ENCODE measurements at regions not wholly inside any gene's neighbourhood (a gene's known extent, or its start where the extent isn't known, plus 50 kb on each side); places are given as distances from the start of the nearest gene placed in this dataset.

DNA sequence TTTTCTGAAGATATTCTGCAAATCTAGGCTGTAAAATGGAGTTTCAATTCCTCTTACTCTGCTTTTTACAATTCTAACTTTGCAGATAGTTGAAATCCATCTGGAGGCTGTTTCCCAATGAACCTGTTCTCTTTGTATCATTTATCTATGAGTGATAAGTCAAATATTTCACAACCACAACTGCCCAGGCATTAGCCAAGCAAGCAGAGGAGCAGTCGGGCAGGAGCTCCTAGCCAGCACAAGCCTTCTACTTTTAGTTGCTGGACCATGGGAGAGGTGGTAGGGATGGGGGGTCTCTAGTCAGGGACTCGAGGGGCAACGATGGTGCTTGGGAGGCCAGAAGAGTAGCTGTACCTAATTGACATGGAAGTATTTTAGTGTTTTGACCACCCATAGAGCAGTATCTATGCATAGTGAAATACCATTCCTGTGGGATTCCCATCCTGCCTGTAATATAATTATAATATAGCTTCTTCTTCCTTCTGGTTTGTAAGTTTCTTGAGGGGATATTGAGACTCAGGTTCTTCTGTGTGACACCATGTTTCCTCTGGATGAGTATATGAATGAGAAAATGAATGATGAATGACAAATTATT, 353.5 kb upstream of the IL12A start:
- no peaks in the 10 kb centered on the region for H3K9me3 ChIP-seq (ENCODE audit: low read depth)
- Mint-ChIP-seq H3K4me1 (peaks cover 2% of the 10 kb centered on the region), H3K9me3 (no peaks in the 10 kb centered on the region), H3K27me3 (ENCODE audit: insufficient read depth, low read depth) (no peaks in the 10 kb centered on the region), H3K36me3 (no peaks in the 10 kb centered on the region), H3K4me3 (no peak overlapping the region), H3K27ac (no peak overlapping the region)
- H3K4me3 ChIP-seq = no peak overlapping the region
- no peak overlapping the region for H3K4me2 ChIP-seq
- no peaks in the 10 kb centered on the region for H4K20me1 ChIP-seq (ENCODE audit: low read depth)
- H3F3A ChIP-seq (ENCODE audit: low read depth) = peaks cover 4% of the 10 kb centered on the region
- DNase-seq (ENCODE audit: low spot score) = no peak
- H3K27ac ChIP-seq = no peak overlapping the region
- H3K36me3 ChIP-seq = no peaks in the 10 kb centered on the region
- H3K4me1 ChIP-seq = peaks cover 9% of the 10 kb centered on the region
- H2AFZ ChIP-seq (replicated peaks) = peak overlapping the region; percentile 66
- H3K79me2 ChIP-seq (ENCODE audit: low read depth) = no peaks in the 10 kb centered on the region
- H3K9ac ChIP-seq = no peak overlapping the region
- TF ChIP-seq, protein P1, sequence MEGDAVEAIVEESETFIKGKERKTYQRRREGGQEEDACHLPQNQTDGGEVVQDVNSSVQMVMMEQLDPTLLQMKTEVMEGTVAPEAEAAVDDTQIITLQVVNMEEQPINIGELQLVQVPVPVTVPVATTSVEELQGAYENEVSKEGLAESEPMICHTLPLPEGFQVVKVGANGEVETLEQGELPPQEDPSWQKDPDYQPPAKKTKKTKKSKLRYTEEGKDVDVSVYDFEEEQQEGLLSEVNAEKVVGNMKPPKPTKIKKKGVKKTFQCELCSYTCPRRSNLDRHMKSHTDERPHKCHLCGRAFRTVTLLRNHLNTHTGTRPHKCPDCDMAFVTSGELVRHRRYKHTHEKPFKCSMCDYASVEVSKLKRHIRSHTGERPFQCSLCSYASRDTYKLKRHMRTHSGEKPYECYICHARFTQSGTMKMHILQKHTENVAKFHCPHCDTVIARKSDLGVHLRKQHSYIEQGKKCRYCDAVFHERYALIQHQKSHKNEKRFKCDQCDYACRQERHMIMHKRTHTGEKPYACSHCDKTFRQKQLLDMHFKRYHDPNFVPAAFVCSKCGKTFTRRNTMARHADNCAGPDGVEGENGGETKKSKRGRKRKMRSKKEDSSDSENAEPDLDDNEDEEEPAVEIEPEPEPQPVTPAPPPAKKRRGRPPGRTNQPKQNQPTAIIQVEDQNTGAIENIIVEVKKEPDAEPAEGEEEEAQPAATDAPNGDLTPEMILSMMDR (IDR thresholded peaks at IDR 0.05) = no peak
- TF ChIP-seq EZH2phosphoT487 (IDR thresholded peaks at IDR 0.05) (no peak), EZH2 (IDR thresholded peaks at IDR 0.05) (no peak)
- H3K27me3 ChIP-seq = no peaks in the 10 kb centered on the region

DNA sequence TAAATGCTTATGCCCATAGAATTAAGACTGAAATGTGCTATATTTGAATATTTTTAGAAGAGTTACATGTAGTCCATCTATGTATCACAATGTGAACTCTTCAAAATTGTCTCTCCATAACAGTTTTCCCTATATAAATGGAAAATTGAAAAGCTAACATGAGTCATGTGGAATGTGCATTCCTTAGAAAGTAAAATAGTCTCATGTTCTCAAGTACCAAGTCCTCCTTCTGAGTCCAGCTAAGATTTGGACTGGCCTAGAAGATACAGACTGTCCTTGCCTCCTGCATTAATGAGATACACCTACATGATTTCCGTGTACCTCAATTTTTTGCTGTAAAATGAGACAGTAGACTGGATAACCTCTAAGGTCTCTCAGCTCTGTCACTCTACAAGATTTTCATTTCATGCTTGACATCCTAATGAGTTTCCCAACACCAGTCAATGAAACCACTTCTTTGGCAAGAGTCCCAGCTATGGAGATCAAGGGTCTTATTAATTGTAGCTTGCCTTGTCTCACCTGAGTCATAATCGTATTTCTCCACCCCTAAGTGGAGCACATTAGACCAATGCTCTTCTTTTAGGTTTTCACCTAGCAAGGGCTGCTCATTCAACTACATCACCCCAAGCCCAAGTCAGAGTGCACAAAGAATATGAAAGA, 350.6 kb upstream of the IL12A start:
- no peaks in the 10 kb centered on the region for H3K27me3 ChIP-seq
- no peaks in the 10 kb centered on the region for H3K9me3 ChIP-seq (ENCODE audit: low read depth)
- Mint-ChIP-seq H3K27me3 (ENCODE audit: insufficient read depth, low read depth) (no peaks in the 10 kb centered on the region), H3K4me1 (no peaks in the 10 kb centered on the region), H3K27ac (no peak overlapping the region), H3K9me3 (no peaks in the 10 kb centered on the region), H3K4me3 (no peak overlapping the region), H3K36me3 (no peaks in the 10 kb centered on the region)
- no peaks in the 10 kb centered on the region for H3F3A ChIP-seq (ENCODE audit: low read depth)
- H2AFZ ChIP-seq (replicated peaks) = no peak overlapping the region
- no peaks in the 10 kb centered on the region for H3K36me3 ChIP-seq
- H3K27ac ChIP-seq = no peak overlapping the region
- no peak for DNase-seq (ENCODE audit: low spot score)
- no peak for TF ChIP-seq EZH2phosphoT487 (IDR thresholded peaks at IDR 0.05)
- no peak for TF ChIP-seq EZH2 (IDR thresholded peaks at IDR 0.05)
- TF ChIP-seq, protein P1 (IDR thresholded peaks at IDR 0.05) = no peak
- H3K4me2 ChIP-seq = no peak overlapping the region
- no peak overlapping the region for H3K4me3 ChIP-seq
- H4K20me1 ChIP-seq (ENCODE audit: low read depth) = no peaks in the 10 kb centered on the region
- no peak overlapping the region for H3K9ac ChIP-seq
- H3K4me1 ChIP-seq = no peaks in the 10 kb centered on the region
- H3K79me2 ChIP-seq (ENCODE audit: low read depth) = no peaks in the 10 kb centered on the region

DNA sequence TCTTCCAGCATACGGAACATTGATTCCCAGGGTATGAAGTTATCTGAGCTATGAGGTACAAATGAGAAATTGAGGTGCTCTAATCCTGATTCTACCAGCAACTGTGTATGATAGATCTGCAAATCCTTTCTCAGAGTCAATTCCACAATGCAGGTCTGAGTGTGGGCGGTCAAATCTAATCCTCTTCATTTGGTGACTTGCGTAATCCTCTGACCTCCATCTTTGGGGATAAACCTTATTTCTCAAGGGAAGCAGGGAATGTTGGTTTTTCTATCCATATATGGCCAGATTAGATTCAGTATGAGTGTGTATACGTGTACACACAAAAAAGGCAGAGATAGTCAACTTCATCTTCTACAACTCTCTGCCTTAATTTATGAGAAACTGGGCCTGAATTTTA, 348.4 kb upstream of the IL12A start:
- Mint-ChIP-seq H3K27ac (no peak overlapping the region), H3K9me3 (no peaks in the 10 kb centered on the region), H3K27me3 (ENCODE audit: insufficient read depth, low read depth) (no peaks in the 10 kb centered on the region), H3K36me3 (no peaks in the 10 kb centered on the region), H3K4me3 (no peak overlapping the region), H3K4me1 (no peaks in the 10 kb centered on the region)
- Histone ChIP-seq H3K4me1 (no peaks in the 10 kb centered on the region), H3K4me3 (no peak overlapping the region), H2AFZ (replicated peaks) (no peak overlapping the region), H3F3A (ENCODE audit: low read depth) (no peaks in the 10 kb centered on the region), H3K36me3 (no peaks in the 10 kb centered on the region), H3K4me2 (no peak overlapping the region), H3K27ac (no peak overlapping the region), H4K20me1 (ENCODE audit: low read depth) (no peaks in the 10 kb centered on the region), H3K9me3 (ENCODE audit: low read depth) (no peaks in the 10 kb centered on the region), H3K27me3 (no peaks in the 10 kb centered on the region), H3K9ac (no peak overlapping the region), H3K79me2 (ENCODE audit: low read depth) (no peaks in the 10 kb centered on the region)
- TF ChIP-seq EZH2phosphoT487 (IDR thresholded peaks at IDR 0.05) = no peak
- TF ChIP-seq, protein P1 (IDR thresholded peaks at IDR 0.05) = no peak
- no peak for TF ChIP-seq EZH2 (IDR thresholded peaks at IDR 0.05)
- no peak for DNase-seq (ENCODE audit: low spot score)
